ENCODE measurements at regions not wholly inside any gene's neighbourhood (a gene's known extent, or its start where the extent isn't known, plus 50 kb on each side); places are given as distances from the start of the nearest gene placed in this dataset.

DNA sequence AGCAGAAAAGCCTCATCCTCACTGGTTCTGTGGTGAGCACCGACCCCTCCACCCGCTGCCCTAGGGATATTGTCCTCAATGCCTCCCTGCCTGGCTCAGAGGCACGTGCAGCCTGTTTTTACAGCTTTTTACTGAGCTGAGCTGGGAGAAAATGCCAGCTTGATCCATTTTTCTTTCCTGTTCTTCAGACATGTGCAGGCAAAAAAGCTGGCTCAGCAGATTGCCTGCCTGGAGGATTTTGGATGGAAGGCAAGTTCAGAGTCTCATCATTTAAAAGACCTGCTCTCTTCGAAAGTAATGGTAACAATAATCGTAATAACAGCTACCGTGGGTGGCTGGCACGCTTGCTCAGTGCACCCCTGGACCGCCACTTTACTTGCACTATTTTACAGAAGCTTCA is 135.0 kb upstream of the SMIM23 start:
- Histone ChIP-seq H3K4me2 (ENCODE audit: low read length) (no peak overlapping the region), H3K4me3 (ENCODE audit: low read length) (no peak overlapping the region), H2BK5ac (ENCODE audit: low read length) (no peak overlapping the region), H2BK120ac (ENCODE audit: low read depth, low read length) (no peak overlapping the region), H3K36me3 (ENCODE audit: control insufficient read depth, insufficient read depth, low read length) (no peaks in the 10 kb centered on the region), H3K18ac (ENCODE audit: low read length) (no peak overlapping the region), H3K23ac (ENCODE audit: low read length) (no peak overlapping the region), H4K5ac (ENCODE audit: low read length) (no peak overlapping the region), H3K4ac (ENCODE audit: low read depth, low read length) (no peak overlapping the region), H3K56ac (ENCODE audit: low read length) (no peak overlapping the region), H2BK15ac (replicated peaks; ENCODE audit: low read depth) (no peak overlapping the region), H3K79me2 (ENCODE audit: control insufficient read depth, insufficient read depth, low read length) (no peaks in the 10 kb centered on the region), H3K79me1 (ENCODE audit: low read length) (no peaks in the 10 kb centered on the region), H3K27me3 (ENCODE audit: insufficient read depth, low read length, poor library complexity) (no peaks in the 10 kb centered on the region), H3K9ac (ENCODE audit: low read length) (no peak overlapping the region), H4K8ac (ENCODE audit: low read depth, low read length) (no peak overlapping the region), H3K4me1 (ENCODE audit: control insufficient read depth, low read depth, low read length) (no peaks in the 10 kb centered on the region), H2AK5ac (ENCODE audit: low read length) (no peak overlapping the region), H3K27ac (ENCODE audit: low read depth, low read length) (no peak overlapping the region)
- no CpG with 5 or more reads among the region's 8 CpGs for WGBS (ENCODE audit: extremely low coverage, insufficient coverage, low lambda C conversion rate)
- no peak for DNase-seq

DNA sequence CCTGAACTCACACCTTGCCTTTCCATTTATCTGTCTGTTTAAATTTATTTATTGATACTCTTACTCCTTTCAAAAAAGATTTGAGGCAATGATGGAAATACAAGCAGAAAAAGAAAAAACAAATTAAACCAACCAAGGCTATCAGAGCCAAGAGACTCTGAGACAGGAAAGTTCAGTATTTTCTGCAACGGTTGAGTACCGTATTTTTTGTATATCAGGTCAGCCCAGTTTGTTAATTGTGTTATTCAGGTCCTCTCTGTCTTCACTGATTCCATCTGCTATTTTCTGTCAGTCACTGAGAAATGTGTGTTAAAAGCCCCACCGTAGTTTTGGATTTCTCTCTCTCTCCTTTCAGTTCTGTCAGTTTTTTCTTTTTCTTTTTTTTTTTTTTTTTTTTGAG is 134.5 kb upstream of the SMIM23 start:
- H3K4ac ChIP-seq (ENCODE audit: low read depth, low read length), result no peak overlapping the region
- WGBS (ENCODE audit: extremely low coverage, insufficient coverage, low lambda C conversion rate), result no CpG with 5 or more reads among the region's 3 CpGs
- H3K27ac ChIP-seq (ENCODE audit: low read depth, low read length), result no peak overlapping the region
- H2BK5ac ChIP-seq (ENCODE audit: low read length), result no peak overlapping the region
- no peaks in the 10 kb centered on the region for H3K79me2 ChIP-seq (ENCODE audit: control insufficient read depth, insufficient read depth, low read length)
- H3K4me3 ChIP-seq (ENCODE audit: low read length), result no peak overlapping the region
- no peak overlapping the region for H4K5ac ChIP-seq (ENCODE audit: low read length)
- H3K36me3 ChIP-seq (ENCODE audit: control insufficient read depth, insufficient read depth, low read length), result no peaks in the 10 kb centered on the region
- H3K56ac ChIP-seq (ENCODE audit: low read length), result no peak overlapping the region
- H3K18ac ChIP-seq (ENCODE audit: low read length), result no peak overlapping the region
- H4K8ac ChIP-seq (ENCODE audit: low read depth, low read length), result no peak overlapping the region
- no peak overlapping the region for H2BK15ac ChIP-seq (replicated peaks; ENCODE audit: low read depth)
- no peaks in the 10 kb centered on the region for H3K27me3 ChIP-seq (ENCODE audit: insufficient read depth, low read length, poor library complexity)
- H3K9ac ChIP-seq (ENCODE audit: low read length), result no peak overlapping the region
- no peak overlapping the region for H3K23ac ChIP-seq (ENCODE audit: low read length)
- H3K79me1 ChIP-seq (ENCODE audit: low read length), result no peaks in the 10 kb centered on the region
- H2AK5ac ChIP-seq (ENCODE audit: low read length), result no peak overlapping the region
- no peak for DNase-seq
- H2BK120ac ChIP-seq (ENCODE audit: low read depth, low read length), result no peak overlapping the region
- H3K4me1 ChIP-seq (ENCODE audit: control insufficient read depth, low read depth, low read length), result no peaks in the 10 kb centered on the region
- no peak overlapping the region for H3K4me2 ChIP-seq (ENCODE audit: low read length)

DNA sequence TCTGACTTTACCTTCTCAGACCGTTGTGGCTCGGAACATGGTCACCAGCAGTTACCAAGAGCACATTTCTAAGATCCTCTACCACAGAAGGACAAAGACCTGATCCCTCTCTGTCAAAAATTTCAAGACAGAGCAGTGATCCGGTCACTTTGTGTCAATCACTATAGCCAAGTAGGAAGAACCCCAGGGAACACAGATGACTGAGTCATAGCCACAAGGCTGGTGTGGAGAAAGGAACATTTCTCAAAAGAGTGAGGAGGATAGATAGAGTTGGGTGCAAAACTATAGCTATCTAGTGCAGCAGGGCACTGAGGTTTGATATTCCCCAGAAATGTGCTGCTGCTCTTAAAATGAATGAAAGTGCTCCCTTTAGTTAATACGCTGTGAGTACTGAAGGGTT is 130.7 kb upstream of the SMIM23 start:
- no peaks in the 10 kb centered on the region for H3K4me1 ChIP-seq (ENCODE audit: control insufficient read depth, low read depth, low read length)
- H3K4ac ChIP-seq (ENCODE audit: low read depth, low read length), result no peak overlapping the region
- no CpG with 5 or more reads among the region's 4 CpGs for WGBS (ENCODE audit: extremely low coverage, insufficient coverage, low lambda C conversion rate)
- H3K56ac ChIP-seq (ENCODE audit: low read length), result no peak overlapping the region
- H3K23ac ChIP-seq (ENCODE audit: low read length), result no peak overlapping the region
- no peak for DNase-seq
- H4K5ac ChIP-seq (ENCODE audit: low read length), result no peak overlapping the region
- H3K36me3 ChIP-seq (ENCODE audit: control insufficient read depth, insufficient read depth, low read length), result no peaks in the 10 kb centered on the region
- no peak overlapping the region for H2BK120ac ChIP-seq (ENCODE audit: low read depth, low read length)
- no peak overlapping the region for H2AK5ac ChIP-seq (ENCODE audit: low read length)
- no peak overlapping the region for H3K4me2 ChIP-seq (ENCODE audit: low read length)
- H3K4me3 ChIP-seq (ENCODE audit: low read length), result no peak overlapping the region
- no peak overlapping the region for H2BK15ac ChIP-seq (replicated peaks; ENCODE audit: low read depth)
- no peak overlapping the region for H3K27ac ChIP-seq (ENCODE audit: low read depth, low read length)
- H3K9ac ChIP-seq (ENCODE audit: low read length), result no peak overlapping the region
- H3K79me1 ChIP-seq (ENCODE audit: low read length), result no peaks in the 10 kb centered on the region
- H3K79me2 ChIP-seq (ENCODE audit: control insufficient read depth, insufficient read depth, low read length), result no peaks in the 10 kb centered on the region
- H3K27me3 ChIP-seq (ENCODE audit: insufficient read depth, low read length, poor library complexity), result no peaks in the 10 kb centered on the region
- H3K18ac ChIP-seq (ENCODE audit: low read length), result no peak overlapping the region
- no peak overlapping the region for H2BK5ac ChIP-seq (ENCODE audit: low read length)
- H4K8ac ChIP-seq (ENCODE audit: low read depth, low read length), result no peak overlapping the region

DNA sequence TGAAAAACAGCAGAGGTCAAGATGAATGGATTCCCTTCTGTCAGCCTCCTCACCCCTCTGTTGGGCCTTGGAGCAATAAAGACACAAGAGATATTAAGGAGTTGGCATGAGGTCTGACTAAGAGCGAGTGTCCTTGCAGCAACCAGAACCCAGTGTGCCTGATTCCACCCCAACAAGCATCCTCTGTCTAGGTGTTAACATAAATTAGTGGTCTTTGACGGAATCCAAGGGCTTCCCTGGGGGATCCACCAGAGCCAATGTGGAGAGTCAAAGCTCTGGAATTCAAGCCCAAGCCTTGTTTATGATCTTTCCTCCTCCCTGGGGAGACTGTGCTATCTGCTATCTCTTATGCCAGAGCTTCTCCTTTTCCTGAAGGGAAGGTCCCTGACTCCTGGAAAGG is 128.1 kb upstream of the SMIM23 start:
- H3K23ac ChIP-seq (ENCODE audit: low read length), result no peak overlapping the region
- no peak overlapping the region for H4K5ac ChIP-seq (ENCODE audit: low read length)
- no peak overlapping the region for H3K4me2 ChIP-seq (ENCODE audit: low read length)
- no peak overlapping the region for H2BK15ac ChIP-seq (replicated peaks; ENCODE audit: low read depth)
- H4K8ac ChIP-seq (ENCODE audit: low read depth, low read length), result no peak overlapping the region
- H3K27ac ChIP-seq (ENCODE audit: low read depth, low read length), result no peak overlapping the region
- DNase-seq, result no peak
- H3K79me1 ChIP-seq (ENCODE audit: low read length), result no peaks in the 10 kb centered on the region
- no peaks in the 10 kb centered on the region for H3K36me3 ChIP-seq (ENCODE audit: control insufficient read depth, insufficient read depth, low read length)
- no peak overlapping the region for H3K9ac ChIP-seq (ENCODE audit: low read length)
- no peaks in the 10 kb centered on the region for H3K27me3 ChIP-seq (ENCODE audit: insufficient read depth, low read length, poor library complexity)
- no CpG with 5 or more reads among the region's 2 CpGs for WGBS (ENCODE audit: extremely low coverage, insufficient coverage, low lambda C conversion rate)
- no peak overlapping the region for H3K4me3 ChIP-seq (ENCODE audit: low read length)
- no peak overlapping the region for H2BK120ac ChIP-seq (ENCODE audit: low read depth, low read length)
- H3K4ac ChIP-seq (ENCODE audit: low read depth, low read length), result no peak overlapping the region
- H3K4me1 ChIP-seq (ENCODE audit: control insufficient read depth, low read depth, low read length), result no peaks in the 10 kb centered on the region
- H3K18ac ChIP-seq (ENCODE audit: low read length), result no peak overlapping the region
- no peak overlapping the region for H2BK5ac ChIP-seq (ENCODE audit: low read length)
- H3K56ac ChIP-seq (ENCODE audit: low read length), result no peak overlapping the region
- no peaks in the 10 kb centered on the region for H3K79me2 ChIP-seq (ENCODE audit: control insufficient read depth, insufficient read depth, low read length)
- no peak overlapping the region for H2AK5ac ChIP-seq (ENCODE audit: low read length)

DNA sequence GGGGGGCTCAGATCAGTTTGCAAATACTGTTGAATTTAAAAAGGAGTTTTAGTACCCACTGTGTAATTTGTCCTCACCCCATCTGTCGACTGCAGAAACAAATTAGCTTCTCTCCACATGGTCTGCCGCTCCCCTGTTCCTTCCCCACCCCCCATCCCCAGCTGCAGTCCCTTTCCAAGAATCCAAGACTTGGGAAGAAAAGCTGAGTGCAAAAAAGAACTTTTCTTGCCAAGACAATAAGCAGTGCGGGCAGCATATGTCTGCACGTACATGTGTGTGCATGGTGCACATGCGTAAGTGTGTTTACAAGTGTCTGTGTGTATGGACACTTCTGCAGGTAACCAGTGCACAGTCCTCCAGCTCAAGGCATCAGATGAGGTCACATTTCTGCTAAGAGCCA is 125.7 kb upstream of the SMIM23 start:
- Histone ChIP-seq H3K9ac (ENCODE audit: low read length) (no peak overlapping the region), H3K4me2 (ENCODE audit: low read length) (no peak overlapping the region), H3K4me3 (ENCODE audit: low read length) (no peak overlapping the region), H4K5ac (ENCODE audit: low read length) (no peak overlapping the region), H2BK5ac (ENCODE audit: low read length) (no peak overlapping the region), H3K36me3 (ENCODE audit: control insufficient read depth, insufficient read depth, low read length) (no peaks in the 10 kb centered on the region), H3K79me1 (ENCODE audit: low read length) (no peaks in the 10 kb centered on the region), H2BK120ac (ENCODE audit: low read depth, low read length) (no peak overlapping the region), H4K8ac (ENCODE audit: low read depth, low read length) (no peak overlapping the region), H3K4ac (ENCODE audit: low read depth, low read length) (no peak overlapping the region), H3K27me3 (ENCODE audit: insufficient read depth, low read length, poor library complexity) (no peaks in the 10 kb centered on the region), H3K18ac (ENCODE audit: low read length) (no peak overlapping the region), H3K79me2 (ENCODE audit: control insufficient read depth, insufficient read depth, low read length) (no peaks in the 10 kb centered on the region), H3K23ac (ENCODE audit: low read length) (no peak overlapping the region), H2AK5ac (ENCODE audit: low read length) (no peak overlapping the region), H3K27ac (ENCODE audit: low read depth, low read length) (no peak overlapping the region), H2BK15ac (replicated peaks; ENCODE audit: low read depth) (no peak overlapping the region), H3K56ac (ENCODE audit: low read length) (no peak overlapping the region), H3K4me1 (ENCODE audit: control insufficient read depth, low read depth, low read length) (no peaks in the 10 kb centered on the region)
- WGBS (ENCODE audit: extremely low coverage, insufficient coverage, low lambda C conversion rate), result no CpG with 5 or more reads among the region's 5 CpGs
- no peak for DNase-seq

DNA sequence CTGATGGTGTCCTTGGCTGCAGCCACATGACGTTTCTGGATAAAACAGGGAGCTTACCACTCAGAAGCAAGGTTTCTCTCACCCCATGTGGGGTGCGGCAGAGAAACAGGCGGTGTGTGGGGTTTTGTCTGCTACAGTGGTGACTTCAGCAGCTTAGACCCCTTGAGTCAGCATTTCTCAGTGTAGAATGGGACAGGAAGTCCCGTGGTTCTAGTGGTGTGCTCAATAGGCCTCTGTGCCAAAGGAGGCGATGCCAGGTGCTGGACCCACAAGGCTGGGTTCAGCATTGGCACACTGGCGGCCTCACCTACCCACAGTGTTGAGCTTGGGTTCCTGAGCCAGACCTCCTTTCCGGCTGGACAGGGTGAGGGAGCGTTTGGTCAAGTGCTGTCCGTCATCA is 125.2 kb upstream of the SMIM23 start:
- no peaks in the 10 kb centered on the region for H3K4me1 ChIP-seq (ENCODE audit: control insufficient read depth, low read depth, low read length)
- H3K56ac ChIP-seq (ENCODE audit: low read length), result no peak overlapping the region
- H3K18ac ChIP-seq (ENCODE audit: low read length), result no peak overlapping the region
- no peak overlapping the region for H2BK120ac ChIP-seq (ENCODE audit: low read depth, low read length)
- H3K9ac ChIP-seq (ENCODE audit: low read length), result no peak overlapping the region
- DNase-seq, result no peak
- H3K79me2 ChIP-seq (ENCODE audit: control insufficient read depth, insufficient read depth, low read length), result no peaks in the 10 kb centered on the region
- no peak overlapping the region for H3K27ac ChIP-seq (ENCODE audit: low read depth, low read length)
- no peak overlapping the region for H2BK5ac ChIP-seq (ENCODE audit: low read length)
- H4K8ac ChIP-seq (ENCODE audit: low read depth, low read length), result no peak overlapping the region
- H3K4me2 ChIP-seq (ENCODE audit: low read length), result no peak overlapping the region
- no peaks in the 10 kb centered on the region for H3K36me3 ChIP-seq (ENCODE audit: control insufficient read depth, insufficient read depth, low read length)
- H3K4ac ChIP-seq (ENCODE audit: low read depth, low read length), result no peak overlapping the region
- no peak overlapping the region for H3K4me3 ChIP-seq (ENCODE audit: low read length)
- WGBS (ENCODE audit: extremely low coverage, insufficient coverage, low lambda C conversion rate), result no CpG with 5 or more reads among the region's 9 CpGs
- H2AK5ac ChIP-seq (ENCODE audit: low read length), result no peak overlapping the region
- H3K23ac ChIP-seq (ENCODE audit: low read length), result no peak overlapping the region
- no peak overlapping the region for H4K5ac ChIP-seq (ENCODE audit: low read length)
- H3K27me3 ChIP-seq (ENCODE audit: insufficient read depth, low read length, poor library complexity), result no peaks in the 10 kb centered on the region
- H3K79me1 ChIP-seq (ENCODE audit: low read length), result no peaks in the 10 kb centered on the region
- H2BK15ac ChIP-seq (replicated peaks; ENCODE audit: low read depth), result no peak overlapping the region

Measured in mesendoderm (in vitro differentiated cells).